Activated B cell treated with CpG ODN at 0.5 μM for 24 hours (primary cell): ENCODE measurements at regions not wholly inside any gene's neighbourhood (a gene's known extent, or its start where the extent isn't known, plus 50 kb on each side); places are given as distances from the start of the nearest gene placed in this dataset.

ENCODE experiments used
- ATAC-seq: fragments of 200-7000 bp; cut with Tn5 transposase; one replicate; pipeline ENCODE4 v1.10.0; 2021; ENCODE audit warnings: low read depth, mild to moderate bottlenecking, moderate library complexity
- CTCF ChIA-PET: fragments of 350-600 bp; sonication (Branson Sonifier 250); formaldehyde crosslinking; loops from one replicate; lab custom pipeline; 2021; ENCODE audit warnings: antibody characterized with exemption; lab: Charles Lee
- POLR2A ChIA-PET: fragments of 350-600 bp; sonication (Branson Sonifier 250); formaldehyde crosslinking; loops from one replicate; lab custom pipeline; 2021; ENCODE audit warnings: antibody characterized with exemption; lab: Charles Lee
- DNase-seq: peaks from one replicate; pipeline ENCODE4 v3.0.0; 2022
- H3K27ac Mint-ChIP-seq: one replicate; pipeline ENCODE4 v1.8.0; 2020; ENCODE audit warnings: mixed read lengths
- H3K27me3 Mint-ChIP-seq: one replicate; pipeline ENCODE4 v1.8.0; 2021; ENCODE audit warnings: mixed read lengths
- H3K36me3 Mint-ChIP-seq: one replicate; pipeline ENCODE4 v1.8.0; 2021; ENCODE audit warnings: low read depth, mixed read lengths
- H3K4me1 Mint-ChIP-seq: one replicate; pipeline ENCODE4 v1.8.0; 2021; ENCODE audit warnings: mixed read lengths
- H3K4me3 Mint-ChIP-seq: one replicate; pipeline ENCODE4 v1.8.0; 2020; ENCODE audit warnings: mild to moderate bottlenecking, mixed read lengths
- H3K9me3 Mint-ChIP-seq: one replicate; pipeline ENCODE4 v1.8.0; 2020; ENCODE audit warnings: mixed read lengths
- CTCF ChIP-seq: fragments of 200-600 bp; IDR thresholded peaks from one replicate; pipeline ENCODE4 v1.8.0; 2022; ENCODE audit warnings: antibody characterized with exemption, mild to moderate bottlenecking
- intact Hi-C: fragments of 100-400 bp; cut with micrococcal nuclease; formaldehyde crosslinking; loops from one replicate; pipeline ENCODE4 v1.15.1; 2024

- H3K27ac Mint-ChIP-seq = no peak overlapping the region
- H3K4me1 Mint-ChIP-seq = no peaks in the 10 kb centered on the region
- POLR2A ChIA-PET = no interaction called here
- intact Hi-C loops = no loop called here
- ATAC-seq = no peak
- no peak for TF ChIP-seq CTCF
- DNase-seq = no peak
- no peaks in the 10 kb centered on the region for H3K36me3 Mint-ChIP-seq
- no peaks in the 10 kb centered on the region for H3K9me3 Mint-ChIP-seq
- peaks cover 20% of the 10 kb centered on the region for H3K27me3 Mint-ChIP-seq
- CTCF ChIA-PET = no interaction called here
- no peak overlapping the region for H3K4me3 Mint-ChIP-seq
Measured at GRCh38 chr1:30575066-30575465, 148.3 kb downstream of the MATN1 start.

- no peak overlapping the region for H3K4me3 Mint-ChIP-seq
- ChIA-PET CTCF (no interaction called here), POLR2A (no interaction called here)
- no peak for TF ChIP-seq CTCF
- H3K27ac Mint-ChIP-seq = no peak overlapping the region
- no peaks in the 10 kb centered on the region for H3K4me1 Mint-ChIP-seq
- intact Hi-C loops = no loop called here
- H3K27me3 Mint-ChIP-seq = peaks cover 28% of the 10 kb centered on the region
- DNase-seq = no peak
- H3K9me3 Mint-ChIP-seq = no peaks in the 10 kb centered on the region
- H3K36me3 Mint-ChIP-seq = no peaks in the 10 kb centered on the region
- ATAC-seq = no peak
Measured at GRCh38 chr1:30572192-30572591, 151.2 kb downstream of the MATN1 start.

- ChIA-PET POLR2A (no interaction called here), CTCF (no interaction called here)
- Mint-ChIP-seq H3K4me3 (no peak overlapping the region), H3K27ac (no peak overlapping the region), H3K9me3 (no peaks in the 10 kb centered on the region), H3K27me3 (peaks cover 27% of the 10 kb centered on the region), H3K36me3 (no peaks in the 10 kb centered on the region), H3K4me1 (no peaks in the 10 kb centered on the region)
- DNase-seq (no peak), ATAC-seq (no peak)
- intact Hi-C loops = no loop called here
- no peak for TF ChIP-seq CTCF
Measured at GRCh38 chr1:30571380-30571779, 152.0 kb downstream of the MATN1 start.

- Mint-ChIP-seq H3K9me3 (peaks cover 7% of the 10 kb centered on the region), H3K27ac (no peak overlapping the region), H3K4me1 (no peaks in the 10 kb centered on the region), H3K4me3 (no peak overlapping the region), H3K36me3 (no peaks in the 10 kb centered on the region), H3K27me3 (peaks cover 28% of the 10 kb centered on the region)
- ChIA-PET CTCF (no interaction called here), POLR2A (no interaction called here)
- ATAC-seq = no peak
- DNase-seq = no peak
- TF ChIP-seq CTCF = no peak
- intact Hi-C loops = no loop called here
Measured at GRCh38 chr1:30569384-30569783, 154.0 kb downstream of the MATN1 start.

- H3K4me3 Mint-ChIP-seq = no peak overlapping the region
- peaks cover 29% of the 10 kb centered on the region for H3K9me3 Mint-ChIP-seq
- DNase-seq = no peak
- intact Hi-C loops = no loop called here
- TF ChIP-seq CTCF = no peak
- peaks cover 1% of the 10 kb centered on the region for H3K36me3 Mint-ChIP-seq
- ChIA-PET POLR2A (no interaction called here), CTCF (no interaction called here)
- ATAC-seq = no peak
- H3K27me3 Mint-ChIP-seq = peaks cover 11% of the 10 kb centered on the region
- no peaks in the 10 kb centered on the region for H3K4me1 Mint-ChIP-seq
- H3K27ac Mint-ChIP-seq = no peak overlapping the region
Measured at GRCh38 chr1:30562559-30562958, 160.8 kb downstream of the MATN1 start.
